ENCODE measurements at regions not wholly inside any gene's neighbourhood (a gene's known extent, or its start where the extent isn't known, plus 50 kb on each side); places are given as distances from the start of the nearest gene placed in this dataset.

DNA sequence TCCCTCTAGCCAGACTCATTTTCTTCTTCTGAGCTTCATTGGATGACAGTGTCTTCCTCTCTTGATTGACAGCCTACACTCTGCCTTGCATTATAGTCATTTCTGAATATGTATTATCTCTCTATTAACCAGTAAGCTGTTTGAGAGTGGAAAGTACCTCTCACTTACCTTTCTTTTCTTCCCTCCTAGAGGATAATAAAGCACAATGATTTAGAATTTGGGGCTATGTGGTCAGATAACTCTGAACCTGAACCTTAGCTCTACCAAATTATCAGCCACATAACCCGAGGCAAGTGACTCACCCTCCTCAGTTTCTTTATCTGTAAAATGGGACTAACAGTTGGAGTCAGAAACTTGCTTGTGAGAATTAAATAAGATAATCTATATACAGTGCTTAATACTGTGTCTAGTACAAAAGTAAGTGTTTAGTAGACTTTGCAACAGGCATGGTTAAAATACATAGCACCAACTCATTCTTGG lies 331.8 kb upstream of the TBL1XR1 start:
- no peak for ATAC-seq
- TF ChIP-seq ZFP3 (CRISPR knock-in tag; IDR thresholded peaks at IDR 0.05) = no peak
- TF ChIP-seq ESRRG (CRISPR knock-in tag; IDR thresholded peaks at IDR 0.05) = no peak
- no peak for TF ChIP-seq ZC3H10 (CRISPR knock-in tag; IDR thresholded peaks at IDR 0.05)
- TF ChIP-seq ISL1 (CRISPR knock-in tag; IDR thresholded peaks at IDR 0.05) = no peak

DNA sequence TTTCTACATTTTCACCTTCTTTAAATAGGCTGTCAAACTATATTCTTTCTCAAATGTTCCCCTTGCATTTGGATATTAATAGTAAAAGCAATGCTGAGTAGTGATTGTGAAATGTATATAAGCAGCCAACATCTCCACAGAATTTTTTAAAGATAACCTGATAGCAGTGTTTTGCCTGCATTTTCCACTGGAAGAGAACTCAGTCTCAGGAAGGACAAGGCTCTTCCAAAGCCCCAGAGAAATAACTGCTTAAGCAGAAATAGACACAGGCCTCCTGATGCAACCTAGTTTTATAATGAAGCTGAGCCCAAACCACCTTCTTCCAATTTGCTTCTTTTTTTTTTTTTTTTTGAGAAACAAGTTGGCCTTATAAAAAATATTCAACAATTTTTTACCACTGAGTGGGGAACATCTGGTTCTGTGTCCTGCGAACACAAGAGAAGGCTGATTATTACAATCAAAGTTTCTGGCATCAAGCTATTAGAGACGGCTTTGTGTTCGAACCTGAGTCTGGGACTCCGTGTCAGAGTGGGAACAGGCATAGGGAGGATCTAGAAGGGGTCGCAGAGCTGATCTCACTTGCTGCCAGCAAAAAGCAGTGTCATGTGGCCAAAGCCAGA lies 332.5 kb upstream of the TBL1XR1 start:
- no peak for ATAC-seq
- TF ChIP-seq ZNF8 (CRISPR knock-in tag; IDR thresholded peaks at IDR 0.05) (no peak), ESRRG (CRISPR knock-in tag; IDR thresholded peaks at IDR 0.05) (no peak), ZC3H10 (CRISPR knock-in tag; IDR thresholded peaks at IDR 0.05) (no peak), ISL1 (CRISPR knock-in tag; IDR thresholded peaks at IDR 0.05) (no peak), BACH2 (CRISPR knock-in tag; IDR thresholded peaks at IDR 0.05; ENCODE audit: borderline replicate concordance) (no peak), TCF4 (CRISPR knock-in tag; IDR thresholded peaks at IDR 0.05; ENCODE audit: borderline replicate concordance) (no peak), PPARA (CRISPR knock-in tag; IDR thresholded peaks at IDR 0.05; ENCODE audit: borderline replicate concordance) (no peak)

DNA sequence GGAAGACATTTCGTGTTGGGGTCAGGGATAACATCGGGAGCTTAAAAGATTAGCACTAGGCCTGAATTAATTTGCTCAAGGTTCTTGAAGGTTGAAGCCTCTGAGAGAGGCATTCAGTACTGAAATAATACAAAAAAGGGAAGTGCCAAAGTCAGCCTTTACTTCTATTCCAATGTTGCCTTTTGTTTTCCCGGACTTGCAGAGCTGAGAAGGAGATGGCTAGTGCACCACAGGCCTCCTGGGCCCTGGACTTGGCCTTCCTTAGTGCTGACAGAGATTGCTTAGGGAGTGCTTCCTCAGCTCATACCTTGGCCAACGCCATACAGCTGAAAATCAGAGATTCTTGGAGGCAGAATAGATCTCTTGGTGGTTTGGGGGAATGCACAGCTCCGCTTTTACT lies 333.6 kb upstream of the TBL1XR1 start:
- no peak for TF ChIP-seq ZNF565 (CRISPR knock-in tag; conservative IDR thresholded peaks at IDR 0.05; ENCODE audit: low read depth)
- ATAC-seq = no peak

DNA sequence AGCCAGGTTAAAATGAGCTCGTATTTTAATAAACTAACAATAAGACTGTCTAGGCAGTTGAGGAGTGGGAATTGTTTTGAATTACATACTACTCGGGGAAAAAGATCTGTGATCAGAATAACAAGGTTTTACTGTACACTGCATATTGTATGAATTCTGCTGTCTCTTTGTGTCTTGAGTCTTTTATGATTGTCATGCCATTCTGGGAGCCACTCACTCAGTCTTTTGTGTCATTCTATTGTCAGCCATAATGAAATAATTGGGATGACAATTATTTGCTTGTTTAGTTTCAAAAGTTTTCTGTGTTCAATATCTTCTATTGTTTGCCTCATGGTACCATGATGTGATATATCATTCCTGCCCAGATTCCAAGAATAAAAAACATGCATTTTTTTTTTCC lies 339.6 kb upstream of the TBL1XR1 start:
- ATAC-seq = no peak
- TF ChIP-seq GLIS3 (CRISPR knock-in tag; IDR thresholded peaks at IDR 0.05) = no peak
- TF ChIP-seq CSDC2 (CRISPR knock-in tag; IDR thresholded peaks at IDR 0.05) = no peak
- TF ChIP-seq, protein P1, sequence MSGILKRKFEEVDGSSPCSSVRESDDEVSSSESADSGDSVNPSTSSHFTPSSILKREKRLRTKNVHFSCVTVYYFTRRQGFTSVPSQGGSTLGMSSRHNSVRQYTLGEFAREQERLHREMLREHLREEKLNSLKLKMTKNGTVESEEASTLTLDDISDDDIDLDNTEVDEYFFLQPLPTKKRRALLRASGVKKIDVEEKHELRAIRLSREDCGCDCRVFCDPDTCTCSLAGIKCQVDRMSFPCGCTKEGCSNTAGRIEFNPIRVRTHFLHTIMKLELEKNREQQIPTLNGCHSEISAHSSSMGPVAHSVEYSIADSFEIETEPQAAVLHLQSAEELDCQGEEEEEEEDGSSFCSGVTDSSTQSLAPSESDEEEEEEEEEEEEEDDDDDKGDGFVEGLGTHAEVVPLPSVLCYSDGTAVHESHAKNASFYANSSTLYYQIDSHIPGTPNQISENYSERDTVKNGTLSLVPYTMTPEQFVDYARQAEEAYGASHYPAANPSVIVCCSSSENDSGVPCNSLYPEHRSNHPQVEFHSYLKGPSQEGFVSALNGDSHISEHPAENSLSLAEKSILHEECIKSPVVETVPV (CRISPR knock-in tag; IDR thresholded peaks at IDR 0.05) = no peak
- TF ChIP-seq, protein P2, sequence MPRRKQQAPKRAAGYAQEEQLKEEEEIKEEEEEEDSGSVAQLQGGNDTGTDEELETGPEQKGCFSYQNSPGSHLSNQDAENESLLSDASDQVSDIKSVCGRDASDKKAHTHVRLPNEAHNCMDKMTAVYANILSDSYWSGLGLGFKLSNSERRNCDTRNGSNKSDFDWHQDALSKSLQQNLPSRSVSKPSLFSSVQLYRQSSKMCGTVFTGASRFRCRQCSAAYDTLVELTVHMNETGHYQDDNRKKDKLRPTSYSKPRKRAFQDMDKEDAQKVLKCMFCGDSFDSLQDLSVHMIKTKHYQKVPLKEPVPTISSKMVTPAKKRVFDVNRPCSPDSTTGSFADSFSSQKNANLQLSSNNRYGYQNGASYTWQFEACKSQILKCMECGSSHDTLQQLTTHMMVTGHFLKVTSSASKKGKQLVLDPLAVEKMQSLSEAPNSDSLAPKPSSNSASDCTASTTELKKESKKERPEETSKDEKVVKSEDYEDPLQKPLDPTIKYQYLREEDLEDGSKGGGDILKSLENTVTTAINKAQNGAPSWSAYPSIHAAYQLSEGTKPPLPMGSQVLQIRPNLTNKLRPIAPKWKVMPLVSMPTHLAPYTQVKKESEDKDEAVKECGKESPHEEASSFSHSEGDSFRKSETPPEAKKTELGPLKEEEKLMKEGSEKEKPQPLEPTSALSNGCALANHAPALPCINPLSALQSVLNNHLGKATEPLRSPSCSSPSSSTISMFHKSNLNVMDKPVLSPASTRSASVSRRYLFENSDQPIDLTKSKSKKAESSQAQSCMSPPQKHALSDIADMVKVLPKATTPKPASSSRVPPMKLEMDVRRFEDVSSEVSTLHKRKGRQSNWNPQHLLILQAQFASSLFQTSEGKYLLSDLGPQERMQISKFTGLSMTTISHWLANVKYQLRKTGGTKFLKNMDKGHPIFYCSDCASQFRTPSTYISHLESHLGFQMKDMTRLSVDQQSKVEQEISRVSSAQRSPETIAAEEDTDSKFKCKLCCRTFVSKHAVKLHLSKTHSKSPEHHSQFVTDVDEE (CRISPR knock-in tag; IDR thresholded peaks at IDR 0.05) = no peak
- TF ChIP-seq, protein P3, sequence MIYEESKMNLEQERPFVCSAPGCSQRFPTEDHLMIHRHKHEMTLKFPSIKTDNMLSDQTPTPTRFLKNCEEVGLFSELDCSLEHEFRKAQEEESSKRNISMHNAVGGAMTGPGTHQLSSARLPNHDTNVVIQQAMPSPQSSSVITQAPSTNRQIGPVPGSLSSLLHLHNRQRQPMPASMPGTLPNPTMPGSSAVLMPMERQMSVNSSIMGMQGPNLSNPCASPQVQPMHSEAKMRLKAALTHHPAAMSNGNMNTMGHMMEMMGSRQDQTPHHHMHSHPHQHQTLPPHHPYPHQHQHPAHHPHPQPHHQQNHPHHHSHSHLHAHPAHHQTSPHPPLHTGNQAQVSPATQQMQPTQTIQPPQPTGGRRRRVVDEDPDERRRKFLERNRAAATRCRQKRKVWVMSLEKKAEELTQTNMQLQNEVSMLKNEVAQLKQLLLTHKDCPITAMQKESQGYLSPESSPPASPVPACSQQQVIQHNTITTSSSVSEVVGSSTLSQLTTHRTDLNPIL (CRISPR knock-in tag; IDR thresholded peaks at IDR 0.05; ENCODE audit: low read depth) = no peak
- TF ChIP-seq ARNTL (CRISPR knock-in tag; IDR thresholded peaks at IDR 0.05; ENCODE audit: borderline replicate concordance, low read depth) = no peak
- TF ChIP-seq, protein P4, sequence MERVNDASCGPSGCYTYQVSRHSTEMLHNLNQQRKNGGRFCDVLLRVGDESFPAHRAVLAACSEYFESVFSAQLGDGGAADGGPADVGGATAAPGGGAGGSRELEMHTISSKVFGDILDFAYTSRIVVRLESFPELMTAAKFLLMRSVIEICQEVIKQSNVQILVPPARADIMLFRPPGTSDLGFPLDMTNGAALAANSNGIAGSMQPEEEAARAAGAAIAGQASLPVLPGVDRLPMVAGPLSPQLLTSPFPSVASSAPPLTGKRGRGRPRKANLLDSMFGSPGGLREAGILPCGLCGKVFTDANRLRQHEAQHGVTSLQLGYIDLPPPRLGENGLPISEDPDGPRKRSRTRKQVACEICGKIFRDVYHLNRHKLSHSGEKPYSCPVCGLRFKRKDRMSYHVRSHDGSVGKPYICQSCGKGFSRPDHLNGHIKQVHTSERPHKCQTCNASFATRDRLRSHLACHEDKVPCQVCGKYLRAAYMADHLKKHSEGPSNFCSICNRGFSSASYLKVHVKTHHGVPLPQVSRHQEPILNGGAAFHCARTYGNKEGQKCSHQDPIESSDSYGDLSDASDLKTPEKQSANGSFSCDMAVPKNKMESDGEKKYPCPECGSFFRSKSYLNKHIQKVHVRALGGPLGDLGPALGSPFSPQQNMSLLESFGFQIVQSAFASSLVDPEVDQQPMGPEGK (CRISPR knock-in tag; IDR thresholded peaks at IDR 0.05; ENCODE audit: borderline replicate concordance) = no peak
- TF ChIP-seq, protein P5, sequence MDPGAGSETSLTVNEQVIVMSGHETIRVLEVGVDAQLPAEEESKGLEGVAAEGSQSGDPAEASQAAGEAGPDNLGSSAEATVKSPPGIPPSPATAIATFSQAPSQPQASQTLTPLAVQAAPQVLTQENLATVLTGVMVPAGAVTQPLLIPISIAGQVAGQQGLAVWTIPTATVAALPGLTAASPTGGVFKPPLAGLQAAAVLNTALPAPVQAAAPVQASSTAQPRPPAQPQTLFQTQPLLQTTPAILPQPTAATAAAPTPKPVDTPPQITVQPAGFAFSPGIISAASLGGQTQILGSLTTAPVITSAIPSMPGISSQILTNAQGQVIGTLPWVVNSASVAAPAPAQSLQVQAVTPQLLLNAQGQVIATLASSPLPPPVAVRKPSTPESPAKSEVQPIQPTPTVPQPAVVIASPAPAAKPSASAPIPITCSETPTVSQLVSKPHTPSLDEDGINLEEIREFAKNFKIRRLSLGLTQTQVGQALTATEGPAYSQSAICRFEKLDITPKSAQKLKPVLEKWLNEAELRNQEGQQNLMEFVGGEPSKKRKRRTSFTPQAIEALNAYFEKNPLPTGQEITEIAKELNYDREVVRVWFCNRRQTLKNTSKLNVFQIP (CRISPR knock-in tag; IDR thresholded peaks at IDR 0.05; ENCODE audit: borderline replicate concordance, low read depth) = no peak
- TF ChIP-seq TOX (CRISPR knock-in tag; IDR thresholded peaks at IDR 0.05; ENCODE audit: borderline replicate concordance) = no peak
- no peak for TF ChIP-seq ISL1 (CRISPR knock-in tag; IDR thresholded peaks at IDR 0.05)
- no peak for TF ChIP-seq SNAI2 (CRISPR knock-in tag; IDR thresholded peaks at IDR 0.05)
- no peak for TF ChIP-seq ZNF70 (CRISPR knock-in tag; IDR thresholded peaks at IDR 0.05)
- no peak for TF ChIP-seq ZNF565 (CRISPR knock-in tag; conservative IDR thresholded peaks at IDR 0.05; ENCODE audit: low read depth)
- no peak for TF ChIP-seq PPARA (CRISPR knock-in tag; IDR thresholded peaks at IDR 0.05; ENCODE audit: borderline replicate concordance)
- TF ChIP-seq ZNF8 (CRISPR knock-in tag; IDR thresholded peaks at IDR 0.05) = no peak

Measured in SK-N-SH treated with all-trans-retinoic acid at 6 μM for 48 hours (cell line).